ENCODE measurements at regions not wholly inside any gene's neighbourhood (a gene's known extent, or its start where the extent isn't known, plus 50 kb on each side); places are given as distances from the start of the nearest gene placed in this dataset.

DNA sequence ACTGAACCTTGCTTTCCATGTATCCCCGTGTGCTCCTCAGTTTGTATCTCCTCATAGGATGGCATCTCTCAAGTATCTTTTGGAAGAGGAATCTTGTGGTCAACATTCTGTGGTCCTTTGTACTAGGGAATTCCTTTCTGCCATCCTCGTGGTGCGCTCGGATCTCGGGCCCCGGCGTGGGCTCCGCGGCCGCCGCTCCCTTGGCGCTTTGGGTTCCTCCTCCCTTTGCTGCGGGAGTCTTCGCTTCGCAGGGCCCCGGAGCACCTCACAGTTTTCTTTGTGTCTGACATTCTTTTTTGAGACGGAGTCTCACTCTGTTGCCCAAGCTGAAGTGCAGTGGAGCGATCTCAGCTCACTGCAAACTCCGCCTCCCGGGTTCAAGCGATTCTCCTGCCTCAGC, 264.7 kb downstream of the IRS2 start:
- no peak overlapping the region for H3K27ac ChIP-seq
- TF ChIP-seq, protein P1, sequence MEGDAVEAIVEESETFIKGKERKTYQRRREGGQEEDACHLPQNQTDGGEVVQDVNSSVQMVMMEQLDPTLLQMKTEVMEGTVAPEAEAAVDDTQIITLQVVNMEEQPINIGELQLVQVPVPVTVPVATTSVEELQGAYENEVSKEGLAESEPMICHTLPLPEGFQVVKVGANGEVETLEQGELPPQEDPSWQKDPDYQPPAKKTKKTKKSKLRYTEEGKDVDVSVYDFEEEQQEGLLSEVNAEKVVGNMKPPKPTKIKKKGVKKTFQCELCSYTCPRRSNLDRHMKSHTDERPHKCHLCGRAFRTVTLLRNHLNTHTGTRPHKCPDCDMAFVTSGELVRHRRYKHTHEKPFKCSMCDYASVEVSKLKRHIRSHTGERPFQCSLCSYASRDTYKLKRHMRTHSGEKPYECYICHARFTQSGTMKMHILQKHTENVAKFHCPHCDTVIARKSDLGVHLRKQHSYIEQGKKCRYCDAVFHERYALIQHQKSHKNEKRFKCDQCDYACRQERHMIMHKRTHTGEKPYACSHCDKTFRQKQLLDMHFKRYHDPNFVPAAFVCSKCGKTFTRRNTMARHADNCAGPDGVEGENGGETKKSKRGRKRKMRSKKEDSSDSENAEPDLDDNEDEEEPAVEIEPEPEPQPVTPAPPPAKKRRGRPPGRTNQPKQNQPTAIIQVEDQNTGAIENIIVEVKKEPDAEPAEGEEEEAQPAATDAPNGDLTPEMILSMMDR (conservative IDR thresholded peaks at IDR 0.05) = no peak

DNA sequence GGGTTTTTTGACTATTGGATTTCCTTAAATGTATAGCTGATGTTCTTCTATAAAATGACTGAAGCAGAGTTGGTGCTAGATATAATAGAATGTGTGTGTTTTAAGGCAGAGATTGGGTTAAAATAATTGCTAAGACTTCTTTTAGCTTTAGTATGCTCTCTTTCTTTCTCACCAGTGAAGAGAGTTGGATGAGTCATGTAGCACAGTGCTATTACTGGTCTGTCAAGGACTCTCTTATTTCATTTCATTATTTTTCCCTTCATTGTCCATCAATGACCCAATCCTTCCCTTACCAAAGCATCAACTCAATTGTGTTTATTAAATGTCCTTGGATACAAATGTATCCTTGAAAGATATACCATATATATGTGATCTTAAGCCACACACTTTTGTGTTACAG, 268.9 kb downstream of the IRS2 start:
- TF ChIP-seq, protein P1 (conservative IDR thresholded peaks at IDR 0.05) = no peak
- H3K27ac ChIP-seq = no peak overlapping the region

DNA sequence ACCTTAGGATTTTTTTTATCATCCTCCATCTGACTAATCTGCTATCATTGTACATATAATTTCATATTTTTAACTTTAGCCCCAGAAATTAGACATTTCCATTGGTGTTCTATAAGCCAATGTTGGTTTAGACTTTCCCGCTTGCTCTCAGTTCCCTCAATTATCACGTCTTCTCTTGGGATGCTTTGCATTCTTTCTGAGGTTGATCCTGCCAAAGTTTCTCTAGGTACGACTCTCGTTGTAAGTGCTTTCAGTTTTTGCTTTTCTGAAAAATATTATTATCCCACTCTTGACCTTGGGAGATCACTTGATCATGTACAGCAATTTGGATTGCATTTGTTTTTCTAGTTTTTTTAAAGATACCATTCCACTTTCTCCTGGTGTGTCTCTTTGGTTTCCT, 270.2 kb downstream of the IRS2 start:
- TF ChIP-seq, protein P1 (conservative IDR thresholded peaks at IDR 0.05) = no peak
- no peak overlapping the region for H3K27ac ChIP-seq

DNA sequence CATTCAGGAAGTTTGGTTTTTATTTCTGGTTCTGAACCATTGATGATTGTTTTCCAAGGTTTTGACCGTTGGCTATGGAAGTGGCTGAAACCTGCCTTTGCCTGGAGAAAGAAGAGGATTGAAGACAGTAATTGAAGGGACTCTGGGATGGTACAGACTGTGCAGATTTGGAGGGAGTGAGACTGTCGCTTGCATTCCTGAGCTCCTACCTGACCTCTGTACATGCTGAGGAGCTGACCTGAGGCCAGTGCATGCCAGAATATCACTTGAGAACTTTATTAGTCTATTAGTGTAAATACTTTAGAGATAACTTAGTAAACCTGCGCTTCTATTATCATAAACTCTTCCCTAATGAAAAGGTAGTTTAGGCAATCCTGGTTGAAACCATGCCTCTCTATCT, 276.4 kb downstream of the IRS2 start:
- TF ChIP-seq, protein P1 (conservative IDR thresholded peaks at IDR 0.05) = no peak
- H3K27ac ChIP-seq = peak overlapping the region; percentile 90

DNA sequence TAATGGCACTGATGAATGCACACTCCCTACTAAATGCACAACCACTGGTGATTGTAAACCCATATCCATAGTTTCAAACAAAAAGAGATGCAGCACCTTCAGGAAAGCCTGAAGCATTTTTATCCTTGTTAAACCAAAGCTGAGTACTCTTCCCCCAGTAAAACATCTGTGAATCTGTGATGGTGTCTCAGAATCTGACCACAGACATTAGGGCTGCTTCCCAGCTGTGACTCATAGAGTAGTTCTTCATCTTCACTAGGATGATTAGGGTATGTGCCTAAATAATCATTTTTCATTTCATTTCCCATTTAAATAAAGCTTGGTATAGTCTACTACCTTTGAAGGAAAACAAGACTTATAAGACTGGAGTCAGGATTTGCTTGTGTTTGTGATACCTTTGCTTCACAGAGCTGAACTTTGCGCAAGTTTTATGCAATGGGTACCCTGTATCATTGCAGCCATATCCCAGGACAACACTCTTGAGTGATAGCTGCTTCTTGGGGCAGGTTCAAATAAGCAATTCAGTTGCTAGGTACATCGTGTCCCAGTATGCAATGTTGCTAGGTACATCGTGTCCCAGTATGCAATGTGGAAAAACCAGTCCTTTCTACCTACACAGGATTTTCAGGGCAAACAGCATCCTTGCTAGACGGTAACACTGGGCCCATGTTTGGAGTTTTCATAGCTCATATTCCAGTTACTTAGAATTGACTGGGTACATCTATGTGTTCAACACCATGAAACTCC, 277.1 kb downstream of the IRS2 start:
- TF ChIP-seq, protein P1 (conservative IDR thresholded peaks at IDR 0.05) = no peak
- peak overlapping the region; percentile 90 for H3K27ac ChIP-seq

DNA sequence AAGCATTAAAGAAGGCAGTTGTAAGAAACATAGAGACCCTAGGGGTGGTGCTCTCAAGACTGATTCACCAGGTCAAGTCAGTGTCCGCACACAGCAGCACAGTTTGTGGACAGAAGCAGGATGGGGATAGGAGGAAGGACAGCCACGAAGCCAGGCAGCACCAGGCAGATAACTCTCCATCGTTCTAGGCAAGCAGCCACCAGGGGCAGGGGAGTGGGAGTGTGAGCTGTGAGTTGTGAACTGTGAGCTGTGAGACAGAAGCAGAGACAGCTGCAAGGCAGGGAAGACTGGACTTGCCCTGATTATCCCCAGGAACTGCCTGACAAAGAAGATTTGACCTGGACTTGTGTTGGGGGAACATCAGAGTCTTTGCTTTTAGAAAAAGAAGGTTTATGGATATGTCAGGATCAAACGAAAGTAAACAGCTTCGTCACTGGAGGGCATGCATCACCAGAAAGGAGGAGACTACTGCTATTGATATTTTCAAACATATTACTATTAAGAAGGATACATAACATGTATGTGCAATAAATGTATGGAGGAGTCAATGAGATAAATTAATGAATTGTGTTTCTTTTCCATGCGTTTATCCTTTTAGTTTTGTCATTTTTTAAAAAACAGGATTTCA, 286.1 kb downstream of the IRS2 start:
- TF ChIP-seq, protein P1 (conservative IDR thresholded peaks at IDR 0.05) = peak; percentile 87
- peak overlapping the region; percentile 7 for H3K27ac ChIP-seq

DNA sequence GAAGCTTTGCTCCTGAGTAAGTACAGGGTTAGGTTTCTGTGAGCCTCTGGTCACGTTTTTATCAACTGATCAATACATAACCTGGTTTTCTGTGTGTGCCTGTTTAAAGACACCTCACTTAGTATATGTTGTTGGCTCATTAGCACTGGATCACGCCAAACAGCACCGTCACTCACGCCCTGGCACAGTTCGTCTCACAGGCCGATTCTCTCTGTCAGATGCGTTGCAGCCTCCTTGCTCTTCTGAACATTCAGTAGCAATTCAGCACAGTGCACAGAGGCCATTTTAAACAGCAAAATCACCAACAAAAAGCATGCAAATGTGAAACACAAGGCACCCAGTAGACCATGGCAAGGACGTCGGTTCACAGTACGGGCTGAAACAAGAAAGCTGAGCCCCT, 288.5 kb downstream of the IRS2 start:
- no peak overlapping the region; the same call in 1 of the 2 replicates for H3K27ac ChIP-seq
- TF ChIP-seq, protein P1 (conservative IDR thresholded peaks at IDR 0.05) = no peak
